ENCODE measurements at regions not wholly inside any gene's neighbourhood (a gene's known extent, or its start where the extent isn't known, plus 50 kb on each side); places are given as distances from the start of the nearest gene placed in this dataset.
"Not testable (repeated sequence)": the region's sequence is repeated elsewhere in the genome, so short reads cannot be mapped to it uniquely, and the experiment has no call there.

- not testable (repeated sequence) for DNase-seq
These were observed 116.2 kb downstream of the ADRA2C start for GRCh38 chr4:3882316-3882885.

GRCh38 chr4:3884261-3884660 is 118.1 kb downstream of the ADRA2C start:
- DNase-seq, result not testable (repeated sequence)

GRCh38 chr4:3893590-3893989 is 127.4 kb downstream of the ADRA2C start:
- not testable (repeated sequence) for DNase-seq

- not testable (repeated sequence) for DNase-seq
These were observed 128.1 kb downstream of the ADRA2C start for GRCh38 chr4:3894086-3894959.

- no peak for DNase-seq
These were observed 130.3 kb downstream of the ADRA2C start for GRCh38 chr4:3896441-3896840.

GRCh38 chr4:3896871-3897578 is 130.8 kb downstream of the ADRA2C start:
- DNase-seq, result not testable (repeated sequence)

- DNase-seq, result no peak
These were observed 131.9 kb downstream of the ADRA2C start for GRCh38 chr4:3898098-3898497.

- DNase-seq, result not testable (repeated sequence)
These were observed 132.7 kb downstream of the ADRA2C start for GRCh38 chr4:3898928-3899327.

GRCh38 chr4:3904264-3904955 is 138.2 kb downstream of the ADRA2C start:
- not testable (repeated sequence) for DNase-seq

- not testable (repeated sequence) for DNase-seq
These were observed 143.4 kb downstream of the ADRA2C start for GRCh38 chr4:3909616-3910015.

GRCh38 chr4:3910161-3910950 is 144.2 kb downstream of the ADRA2C start:
- DNase-seq, result not testable (repeated sequence)

GRCh38 chr4:3911252-3911856 is 145.2 kb downstream of the ADRA2C start:
- no peak for DNase-seq

GRCh38 chr4:3914511-3914910 is 148.3 kb downstream of the ADRA2C start:
- not testable (repeated sequence) for DNase-seq

- DNase-seq, result not testable (repeated sequence)
These were observed 153.3 kb downstream of the ADRA2C start for GRCh38 chr4:3919509-3919908.

- not testable (repeated sequence) for DNase-seq
These were observed 155.7 kb downstream of the ADRA2C start for GRCh38 chr4:3921902-3922301.

GRCh38 chr4:3925841-3926240 is 159.7 kb downstream of the ADRA2C start:
- not testable (repeated sequence) for DNase-seq

GRCh38 chr4:3926271-3926670 is 160.1 kb downstream of the ADRA2C start:
- DNase-seq, result not testable (repeated sequence)

- DNase-seq, result not testable (repeated sequence)
These were observed 161.0 kb downstream of the ADRA2C start for GRCh38 chr4:3926969-3927755.

GRCh38 chr4:3929431-3929830 is 163.2 kb downstream of the ADRA2C start:
- DNase-seq, result not testable (repeated sequence)

GRCh38 chr4:3932734-3933133 is 166.5 kb downstream of the ADRA2C start:
- not testable (repeated sequence) for DNase-seq

- DNase-seq, result not testable (repeated sequence)
These were observed 169.2 kb downstream of the ADRA2C start for GRCh38 chr4:3935406-3935805.
